ENCODE measurements at regions not wholly inside any gene's neighbourhood (a gene's known extent, or its start where the extent isn't known, plus 50 kb on each side); places are given as distances from the start of the nearest gene placed in this dataset.

DNA sequence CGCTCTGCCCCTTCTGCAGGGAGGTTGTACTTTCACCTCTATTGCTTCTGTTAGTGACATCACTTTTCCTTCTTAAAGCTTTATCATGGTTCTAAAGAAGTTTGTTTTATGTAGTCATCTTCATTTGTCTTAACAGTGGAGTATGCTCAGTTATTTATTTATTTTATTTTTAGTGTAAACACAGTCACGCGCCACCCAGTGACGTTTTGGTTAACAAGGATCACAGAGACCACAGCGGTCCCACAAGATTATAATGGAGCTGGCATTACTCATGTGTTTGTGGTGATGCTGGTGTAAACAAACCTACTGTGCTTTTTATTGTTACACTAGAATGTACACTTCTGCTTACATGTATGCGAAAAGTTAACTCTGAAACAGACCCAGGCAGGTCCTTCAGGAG lies 89.9 kb downstream of the SOX11 start:
- intact Hi-C loops (cut with DNase I), result no loop called here
- TF ChIP-seq, protein P1, sequence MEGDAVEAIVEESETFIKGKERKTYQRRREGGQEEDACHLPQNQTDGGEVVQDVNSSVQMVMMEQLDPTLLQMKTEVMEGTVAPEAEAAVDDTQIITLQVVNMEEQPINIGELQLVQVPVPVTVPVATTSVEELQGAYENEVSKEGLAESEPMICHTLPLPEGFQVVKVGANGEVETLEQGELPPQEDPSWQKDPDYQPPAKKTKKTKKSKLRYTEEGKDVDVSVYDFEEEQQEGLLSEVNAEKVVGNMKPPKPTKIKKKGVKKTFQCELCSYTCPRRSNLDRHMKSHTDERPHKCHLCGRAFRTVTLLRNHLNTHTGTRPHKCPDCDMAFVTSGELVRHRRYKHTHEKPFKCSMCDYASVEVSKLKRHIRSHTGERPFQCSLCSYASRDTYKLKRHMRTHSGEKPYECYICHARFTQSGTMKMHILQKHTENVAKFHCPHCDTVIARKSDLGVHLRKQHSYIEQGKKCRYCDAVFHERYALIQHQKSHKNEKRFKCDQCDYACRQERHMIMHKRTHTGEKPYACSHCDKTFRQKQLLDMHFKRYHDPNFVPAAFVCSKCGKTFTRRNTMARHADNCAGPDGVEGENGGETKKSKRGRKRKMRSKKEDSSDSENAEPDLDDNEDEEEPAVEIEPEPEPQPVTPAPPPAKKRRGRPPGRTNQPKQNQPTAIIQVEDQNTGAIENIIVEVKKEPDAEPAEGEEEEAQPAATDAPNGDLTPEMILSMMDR (IDR thresholded peaks at IDR 0.05), result no peak
- TF ChIP-seq POLR2A (IDR thresholded peaks at IDR 0.05), result no peak
- H3K4me1 ChIP-seq, result no peaks in the 10 kb centered on the region
- no peaks in the 10 kb centered on the region for H3K36me3 ChIP-seq
- H3K4me3 ChIP-seq, result no peak overlapping the region
- WGBS, 2 donors, result 67 to 68% methylated on average over 5 to 6 of the region's 6 CpGs
- H3K27ac ChIP-seq, result no peak overlapping the region
- DNase-seq, result no peak
- no peaks in the 10 kb centered on the region for H3K27me3 ChIP-seq
- H3K9me3 ChIP-seq, result peaks cover 0 to 3% (median 0%) of the 10 kb centered on the region in 3 donors

DNA sequence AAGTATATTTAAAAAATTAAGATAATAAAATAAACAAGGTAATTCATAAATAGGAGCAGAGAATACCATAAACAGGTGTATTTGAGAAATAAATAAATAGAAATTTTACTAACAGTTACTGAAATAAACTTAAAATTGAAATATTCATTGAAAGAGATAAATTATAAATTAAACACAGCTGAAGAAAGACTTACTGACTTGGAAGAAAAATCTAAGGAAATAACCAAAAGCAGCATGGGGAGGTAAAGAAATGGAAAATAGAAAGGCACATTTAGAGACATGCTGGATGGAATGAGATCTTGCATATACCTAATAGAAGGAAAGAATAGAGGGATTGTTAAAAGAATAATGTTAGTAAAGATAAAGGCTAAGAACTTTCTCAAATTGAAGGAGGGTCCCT lies 96.3 kb downstream of the SOX11 start:
- Histone ChIP-seq H3K4me1 (no peaks in the 10 kb centered on the region), H3K4me3 (no peak overlapping the region), H3K9me3 (peaks cover 0 to 3% (median 0%) of the 10 kb centered on the region in 3 donors), H3K36me3 (no peaks in the 10 kb centered on the region), H3K27ac (no peak overlapping the region), H3K27me3 (no peaks in the 10 kb centered on the region)
- intact Hi-C loops (cut with DNase I), result no loop called here
- TF ChIP-seq, protein P1 (IDR thresholded peaks at IDR 0.05), result no peak
- TF ChIP-seq POLR2A (IDR thresholded peaks at IDR 0.05), result no peak
- DNase-seq, result no peak

DNA sequence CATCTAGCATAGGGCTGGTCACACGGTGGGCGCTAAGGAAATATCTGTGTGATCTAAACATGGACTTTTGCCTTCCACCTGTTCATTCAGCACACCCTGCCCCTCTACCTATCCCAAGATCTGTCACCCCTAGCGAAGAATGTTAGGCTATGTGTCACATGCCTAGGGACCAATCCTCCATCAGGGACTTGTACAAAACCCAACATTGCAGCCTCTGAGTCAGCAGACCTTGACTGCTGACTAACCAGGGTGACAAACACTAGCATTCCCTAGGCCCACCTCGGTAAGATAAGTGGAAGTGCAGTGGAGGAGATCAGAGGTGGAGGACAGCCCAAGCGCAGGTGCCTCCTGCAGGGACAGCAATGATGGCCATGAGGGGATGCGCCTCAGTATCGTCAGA lies 99.2 kb downstream of the SOX11 start:
- Histone ChIP-seq H3K4me1 (no peaks in the 10 kb centered on the region), H3K4me3 (no peak overlapping the region), H3K27ac (no peak overlapping the region), H3K36me3 (no peaks in the 10 kb centered on the region), H3K27me3 (no peaks in the 10 kb centered on the region), H3K9me3 (peaks cover 0 to 3% (median 0%) of the 10 kb centered on the region in 3 donors)
- no peak for DNase-seq
- no peak for TF ChIP-seq POLR2A (IDR thresholded peaks at IDR 0.05)
- TF ChIP-seq, protein P1 (IDR thresholded peaks at IDR 0.05), result no peak
- intact Hi-C loops (cut with DNase I), result no loop called here
- 82 to 90% methylated on average over 6 to 7 of the region's 7 CpGs for WGBS, 2 donors

DNA sequence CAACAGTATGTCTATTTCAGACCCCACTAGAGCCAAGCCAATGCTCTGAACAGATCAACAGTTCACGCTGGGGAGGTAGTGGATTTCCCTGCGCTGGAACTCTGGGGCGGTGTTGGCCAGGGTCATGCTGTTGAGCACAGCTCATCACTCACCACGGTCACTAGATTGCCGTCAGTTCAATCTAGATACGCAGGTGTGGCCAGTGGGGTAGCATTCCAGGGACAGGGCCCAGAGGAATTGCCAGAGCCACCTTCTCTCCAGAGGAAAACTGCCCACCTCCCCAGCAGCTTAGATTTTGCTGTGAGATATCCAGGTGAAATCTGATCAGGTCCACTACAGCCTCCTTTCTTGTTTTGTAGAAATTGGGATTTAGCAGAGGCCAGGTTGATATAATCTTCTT lies 101.8 kb downstream of the SOX11 start:
- TF ChIP-seq POLR2A (IDR thresholded peaks at IDR 0.05), result no peak
- TF ChIP-seq, protein P1 (IDR thresholded peaks at IDR 0.05), result no peak
- H3K4me1 ChIP-seq, result no peaks in the 10 kb centered on the region
- no peaks in the 10 kb centered on the region for H3K36me3 ChIP-seq
- H3K27ac ChIP-seq, result no peak overlapping the region
- no peak for DNase-seq
- intact Hi-C loops (cut with DNase I), result no loop called here
- H3K27me3 ChIP-seq, result no peaks in the 10 kb centered on the region
- no peak overlapping the region for H3K4me3 ChIP-seq
- WGBS, 2 donors, result 73% methylated on average over 6 of the region's 6 CpGs; no CpG with 5 or more reads in 1 of the 2 donors
- H3K9me3 ChIP-seq, result peaks cover 0 to 3% (median 0%) of the 10 kb centered on the region in 3 donors

DNA sequence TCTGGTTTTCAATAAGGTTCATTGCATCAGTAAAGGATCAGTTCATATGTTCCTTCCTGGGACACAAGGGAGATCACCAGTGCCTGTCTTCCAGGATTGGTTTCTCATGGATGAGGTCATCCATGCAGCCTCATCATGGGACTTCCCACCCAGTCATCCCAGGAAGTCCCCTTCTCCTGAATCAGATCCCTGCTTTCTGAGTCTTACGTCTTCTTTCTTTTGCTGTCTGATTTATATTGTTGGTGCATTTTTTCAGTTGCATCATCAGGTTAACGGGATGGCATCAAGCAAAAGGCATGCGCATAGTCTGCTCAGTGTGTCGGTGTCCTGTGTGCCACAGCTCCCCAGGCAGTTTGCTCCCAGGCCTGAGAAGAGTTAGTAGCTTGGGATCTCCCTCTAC lies 105.9 kb downstream of the SOX11 start:
- TF ChIP-seq, protein P1 (IDR thresholded peaks at IDR 0.05), result no peak
- TF ChIP-seq POLR2A (IDR thresholded peaks at IDR 0.05), result no peak
- 62 to 72% methylated on average over 4 of the region's 4 CpGs for WGBS, 2 donors
- Histone ChIP-seq H3K27me3 (no peaks in the 10 kb centered on the region), H3K4me1 (no peaks in the 10 kb centered on the region), H3K36me3 (no peaks in the 10 kb centered on the region), H3K27ac (no peak overlapping the region), H3K9me3 (peaks cover 0 to 5% (median 0%) of the 10 kb centered on the region in 3 donors), H3K4me3 (no peak overlapping the region)
- intact Hi-C loops (cut with DNase I), result no loop called here
- no peak for DNase-seq

Data from esophagus squamous epithelium (tissue), 5 donors.